DOHH2 (cell line): ENCODE measurements at regions not wholly inside any gene's neighbourhood (a gene's known extent, or its start where the extent isn't known, plus 50 kb on each side); places are given as distances from the start of the nearest gene placed in this dataset.

Source experiments
- CTCF ChIP-seq: fragments of 200-600 bp; sonication (generic); IDR thresholded peaks from one replicate; pipeline ENCODE4 v1.5.1; 2014; ENCODE audit warnings: antibody characterized with exemption, mild to moderate bottlenecking, low read depth, low read length; ENCODE audit not compliant: poor library complexity, severe bottlenecking
- EZH2phosphoT487 ChIP-seq: fragments of 200-600 bp; sonication (generic); IDR thresholded peaks from 2 replicates; pipeline ENCODE4 v1.6.1; 2017; ENCODE audit warnings: borderline replicate concordance, mild to moderate bottlenecking, antibody characterized with exemption, low read length, moderate library complexity, mixed read lengths

- TF ChIP-seq CTCF (no peak), EZH2phosphoT487 (no peak)
These were observed 1369.9 kb upstream of the TMEM132C start for GRCh38 chr12:126897102-126897501.
